ENCODE measurements at regions not wholly inside any gene's neighbourhood (a gene's known extent, or its start where the extent isn't known, plus 50 kb on each side); places are given as distances from the start of the nearest gene placed in this dataset.

- no peak for DNase-seq (ENCODE audit: extremely low spot score in 2 of 2)
- Histone ChIP-seq H3K27me3 (no peaks in the 10 kb centered on the region), H3K27ac (no peak overlapping the region), H3K9me3 (no peaks in the 10 kb centered on the region), H3K36me3 (no peaks in the 10 kb centered on the region), H3K4me3 (no peak overlapping the region), H3K4me1 (no peaks in the 10 kb centered on the region)
- TF ChIP-seq CTCF (IDR thresholded peaks at IDR 0.05) (no peak), POLR2A (IDR thresholded peaks at IDR 0.05) (no peak), POLR2AphosphoS5 (IDR thresholded peaks at IDR 0.05; ENCODE audit: insufficient read depth in 1 of 2, low read depth in 1 of 2) (no peak)
- intact Hi-C loops (cut with DNase I) = no loop called here
These were observed 54.6 kb upstream of the PKIB start for GRCh38 chr6:122555561-122555960.

GRCh38 chr6:122558080-122558479, 52.1 kb upstream of the PKIB start:
- no peaks in the 10 kb centered on the region for H3K9me3 ChIP-seq
- H3K36me3 ChIP-seq = no peaks in the 10 kb centered on the region
- no peaks in the 10 kb centered on the region for H3K4me1 ChIP-seq
- H3K4me3 ChIP-seq = no peak overlapping the region
- no peak overlapping the region for H3K27ac ChIP-seq
- TF ChIP-seq CTCF (IDR thresholded peaks at IDR 0.05) = no peak
- TF ChIP-seq POLR2A (IDR thresholded peaks at IDR 0.05) = no peak
- no peak for TF ChIP-seq POLR2AphosphoS5 (IDR thresholded peaks at IDR 0.05; ENCODE audit: insufficient read depth in 1 of 2, low read depth in 1 of 2)
- DNase-seq (ENCODE audit: extremely low spot score in 2 of 2) = no peak
- intact Hi-C loops (cut with DNase I) = no loop called here
- no peaks in the 10 kb centered on the region for H3K27me3 ChIP-seq

Data from vagina (tissue), 2 donors.